ENCODE measurements at regions not wholly inside any gene's neighbourhood (a gene's known extent, or its start where the extent isn't known, plus 50 kb on each side); places are given as distances from the start of the nearest gene placed in this dataset.
"Not testable (repeated sequence)": the region's sequence is repeated elsewhere in the genome, so short reads cannot be mapped to it uniquely, and the experiment has no call there.

DNA sequence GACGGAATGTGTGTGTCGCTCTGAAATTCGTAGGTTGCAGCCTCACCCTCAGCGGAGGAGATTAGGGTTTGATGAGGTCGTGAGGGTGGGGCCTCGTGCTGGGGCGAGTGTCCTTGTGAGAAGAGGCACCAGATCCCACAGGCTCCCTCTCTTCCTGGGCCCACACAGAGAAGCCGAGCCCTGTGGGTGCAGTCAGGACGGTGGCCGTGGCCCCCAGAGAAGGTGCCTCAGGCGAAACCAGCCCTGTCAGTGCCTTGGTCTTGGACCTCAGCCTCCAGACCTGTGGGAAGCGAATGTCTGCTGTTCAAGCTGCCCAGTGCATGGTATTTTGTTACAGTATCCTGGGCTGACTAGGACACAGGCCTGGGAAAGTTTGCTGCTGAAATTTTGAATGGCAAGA, 108.0 kb upstream of the ALKAL2 start:
- DNase-seq (ENCODE audit: low read depth in 2 of 2) = no peak

GRCh38 chr2:393711-394696, 106.1 kb upstream of the ALKAL2 start:
- DNase-seq (ENCODE audit: low read depth in 2 of 2) = peak in 1 of 2 donors; percentile 27

DNA sequence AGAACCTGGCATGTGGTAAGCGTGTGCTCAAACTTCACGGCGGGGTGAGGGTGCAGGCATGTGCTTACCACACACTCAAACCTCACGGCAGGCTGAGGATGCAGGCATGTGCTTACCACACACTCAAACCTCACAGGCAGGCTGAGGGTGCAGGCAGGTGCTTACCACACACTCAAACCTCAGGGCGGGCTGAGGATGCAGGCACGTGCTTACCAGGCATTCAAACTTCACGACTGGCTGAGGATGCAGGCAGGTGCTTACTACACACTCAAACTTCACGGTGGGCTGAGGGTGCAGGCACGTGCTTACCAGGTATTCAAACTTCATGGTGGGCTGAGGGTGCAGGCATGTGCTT, 105.0 kb upstream of the ALKAL2 start:
- no peak for DNase-seq (ENCODE audit: low read depth in 2 of 2)

- no peak for DNase-seq (ENCODE audit: low read depth in 2 of 2)
Measured at GRCh38 chr2:392181-392925, 104.5 kb upstream of the ALKAL2 start.

DNA sequence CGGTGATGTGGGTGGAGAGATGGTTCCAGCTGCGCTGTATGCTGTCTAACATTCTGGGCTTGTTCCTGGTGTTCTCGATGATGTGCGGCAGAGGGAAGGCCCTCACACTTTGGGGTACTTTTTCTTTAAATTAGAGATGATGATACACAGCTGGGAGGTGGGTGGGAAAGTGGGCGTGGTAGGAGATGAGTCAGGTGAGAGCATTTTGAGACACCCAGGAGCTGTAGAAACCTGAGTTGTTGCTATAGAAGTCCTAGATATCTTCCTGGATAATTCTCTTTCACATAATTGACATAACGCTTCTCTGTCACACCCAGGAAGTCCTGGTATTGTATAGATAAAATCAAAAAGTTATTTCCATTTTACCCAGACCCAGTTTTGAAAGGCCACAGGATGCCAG, 103.8 kb upstream of the ALKAL2 start:
- no peak for DNase-seq (ENCODE audit: low read depth in 2 of 2)

- no peak for DNase-seq (ENCODE audit: low read depth in 2 of 2)
Measured at GRCh38 chr2:390959-391358, 103.1 kb upstream of the ALKAL2 start.

DNA sequence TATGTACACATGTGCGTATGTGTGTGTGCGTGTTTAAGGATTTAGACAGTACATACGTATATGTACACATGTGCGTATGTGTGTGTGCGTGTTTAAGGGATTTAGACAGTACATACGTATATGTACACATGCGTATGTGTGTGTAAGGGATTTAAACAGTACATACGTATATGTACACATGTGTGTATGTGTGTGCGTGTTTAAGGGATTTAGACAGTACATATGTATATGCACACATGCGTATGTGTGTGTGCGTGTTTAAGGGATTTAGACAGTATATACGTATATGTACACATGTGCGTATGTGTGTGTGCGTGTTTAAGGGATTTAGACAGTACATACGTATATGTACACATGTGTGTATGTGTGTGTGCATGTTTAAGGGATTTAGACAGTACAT, 102.1 kb upstream of the ALKAL2 start:
- not testable (repeated sequence) for DNase-seq (ENCODE audit: low read depth in 2 of 2)

- not testable (repeated sequence) for DNase-seq (ENCODE audit: low read depth in 2 of 2)
Measured at GRCh38 chr2:388752-389151, 100.9 kb upstream of the ALKAL2 start.

DNA sequence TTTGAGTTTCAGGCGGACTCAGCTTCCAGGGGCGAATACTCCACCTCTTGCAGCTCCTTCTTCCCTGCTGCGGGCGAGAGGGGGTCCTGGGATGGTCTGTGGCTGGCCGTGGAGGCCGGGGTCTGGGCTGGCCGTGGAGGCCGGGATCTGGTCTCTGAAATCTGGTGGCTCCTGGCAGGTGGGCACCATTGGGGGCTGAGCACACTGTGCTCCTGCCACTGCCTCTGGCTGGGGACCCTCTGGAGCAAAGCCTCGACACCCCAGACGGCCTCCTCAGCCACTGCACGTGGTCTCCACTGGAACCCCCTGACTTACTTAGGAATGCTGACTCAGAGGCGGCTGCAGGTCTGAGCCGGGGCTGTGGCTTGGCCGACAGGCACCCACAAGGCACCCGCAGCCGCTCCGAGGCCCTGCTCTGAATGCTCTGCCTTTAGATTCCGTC, 100.1 kb upstream of the ALKAL2 start:
- DNase-seq (ENCODE audit: low read depth in 2 of 2) = no peak

- no peak for DNase-seq (ENCODE audit: low read depth in 2 of 2)
Measured at GRCh38 chr2:386406-387103, 98.7 kb upstream of the ALKAL2 start.

DNA sequence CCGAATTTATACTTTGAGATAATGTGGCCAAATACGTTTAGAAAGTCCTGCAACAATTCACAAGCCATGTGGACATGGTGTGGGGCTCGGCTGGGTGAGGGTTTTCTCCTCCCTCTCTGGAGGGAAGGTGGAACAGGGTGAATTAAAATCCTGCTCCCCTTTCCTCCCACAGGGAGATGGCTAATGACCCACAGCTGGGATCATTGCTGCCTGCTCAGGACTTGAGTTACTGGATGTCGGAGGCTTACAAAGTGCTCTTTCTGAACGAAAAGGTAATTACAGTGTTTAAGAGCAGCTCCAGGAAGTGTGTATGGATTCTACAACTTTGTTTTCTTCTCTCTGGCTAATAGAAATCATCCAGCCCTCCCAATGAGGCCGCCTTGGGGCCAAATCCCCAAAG, 97.9 kb upstream of the ALKAL2 start:
- no peak for DNase-seq (ENCODE audit: low read depth in 2 of 2)

DNA sequence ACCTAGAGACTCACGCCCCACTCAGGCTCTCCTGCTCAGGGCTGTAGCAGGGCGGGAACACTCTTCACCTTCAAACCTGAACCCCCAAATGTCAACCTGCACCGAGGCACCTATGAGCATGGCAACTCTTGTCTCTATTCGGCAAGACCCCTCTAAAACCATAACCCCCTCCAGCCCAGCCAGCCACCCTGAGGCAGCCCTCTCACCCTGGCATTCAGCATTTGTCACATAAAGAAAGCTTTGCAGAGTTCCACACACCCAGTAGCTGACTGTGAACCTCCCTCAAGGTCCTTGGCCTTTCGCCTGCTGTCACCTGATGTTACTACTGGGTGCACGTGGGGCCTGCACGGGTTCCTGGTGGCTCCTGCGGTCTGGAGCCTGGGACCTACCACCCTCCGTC, 97.2 kb upstream of the ALKAL2 start:
- DNase-seq (ENCODE audit: low read depth in 2 of 2) = no peak

GRCh38 chr2:383888-384287, 96.0 kb upstream of the ALKAL2 start:
- no peak for DNase-seq (ENCODE audit: low read depth in 2 of 2)

- no peak for DNase-seq (ENCODE audit: low read depth in 2 of 2)
Measured at GRCh38 chr2:383178-383577, 95.3 kb upstream of the ALKAL2 start.

DNA sequence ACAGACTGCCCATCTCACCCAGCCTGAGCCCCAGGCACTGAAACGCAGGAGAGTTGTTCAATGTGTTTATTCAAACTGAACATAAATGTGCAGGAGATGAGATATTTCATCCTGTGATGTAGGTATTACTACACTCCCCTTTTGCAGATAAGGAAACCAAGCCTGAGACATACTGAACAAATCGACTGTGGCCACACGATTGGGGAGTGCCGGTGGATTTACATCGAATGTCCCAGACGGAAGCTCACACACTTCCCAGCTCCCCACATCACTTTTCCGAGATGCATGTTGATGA, 94.8 kb upstream of the ALKAL2 start:
- DNase-seq (ENCODE audit: low read depth in 2 of 2) = no peak

DNA sequence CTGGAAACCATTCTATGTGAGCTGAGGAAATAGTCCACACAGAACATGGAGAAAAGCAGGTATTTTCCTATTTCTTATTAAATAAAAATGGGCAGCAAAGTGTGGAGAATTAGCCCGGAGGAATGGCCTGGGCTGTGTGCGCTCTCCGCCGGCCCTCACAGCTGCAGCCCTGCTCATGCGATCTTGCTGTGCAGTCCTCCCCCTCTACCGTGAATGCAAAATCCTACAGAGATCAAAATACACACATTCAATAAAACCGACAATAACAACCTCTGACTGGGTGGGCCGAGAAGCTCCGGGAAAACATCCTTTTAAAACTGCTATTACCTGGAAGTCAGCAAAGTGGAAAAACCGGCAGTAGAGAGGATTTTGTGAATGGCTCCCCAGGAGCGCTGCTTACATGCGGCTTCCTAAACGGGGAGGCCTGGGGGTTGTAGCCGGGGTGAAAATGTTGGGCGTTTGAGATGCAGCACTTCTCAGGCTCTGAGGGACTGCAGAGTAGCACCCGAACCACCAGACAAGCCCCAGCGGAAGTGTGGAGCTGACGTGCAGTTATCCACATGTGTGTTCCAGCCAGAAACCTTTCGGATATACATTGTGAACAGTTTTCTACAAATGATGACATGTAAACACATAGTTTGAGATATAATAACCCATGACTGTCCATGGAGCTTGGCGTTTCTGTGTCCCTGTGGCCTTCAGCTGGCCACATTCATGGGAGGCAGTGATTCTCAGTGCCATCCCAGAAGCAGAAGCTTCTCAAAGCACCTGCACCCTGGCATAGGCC, 94.2 kb upstream of the ALKAL2 start:
- DNase-seq (ENCODE audit: low read depth in 2 of 2) = no peak

GRCh38 chr2:381181-381580, 93.3 kb upstream of the ALKAL2 start:
- DNase-seq (ENCODE audit: low read depth in 2 of 2) = no peak

GRCh38 chr2:380772-381171, 92.9 kb upstream of the ALKAL2 start:
- no peak for DNase-seq (ENCODE audit: low read depth in 2 of 2)

DNA sequence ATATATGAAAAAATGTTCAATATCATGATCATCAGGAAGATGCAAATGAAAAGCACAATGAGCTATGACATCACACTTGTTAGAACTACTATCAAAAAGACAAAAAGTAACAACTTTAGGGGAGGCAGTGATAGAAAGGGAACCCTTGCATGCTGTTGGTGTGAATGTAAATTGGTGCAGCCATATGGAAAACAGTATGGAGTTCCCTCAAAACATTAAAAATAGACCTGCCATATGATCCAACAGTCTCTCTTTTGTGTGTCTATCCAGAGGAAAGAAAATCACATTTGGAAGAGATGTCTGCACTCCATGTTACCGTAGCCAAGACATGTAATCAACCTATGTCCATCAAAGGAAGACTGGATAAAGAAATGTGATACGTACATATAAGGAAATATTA, 92.3 kb upstream of the ALKAL2 start:
- DNase-seq (ENCODE audit: low read depth in 2 of 2) = no peak

DNA sequence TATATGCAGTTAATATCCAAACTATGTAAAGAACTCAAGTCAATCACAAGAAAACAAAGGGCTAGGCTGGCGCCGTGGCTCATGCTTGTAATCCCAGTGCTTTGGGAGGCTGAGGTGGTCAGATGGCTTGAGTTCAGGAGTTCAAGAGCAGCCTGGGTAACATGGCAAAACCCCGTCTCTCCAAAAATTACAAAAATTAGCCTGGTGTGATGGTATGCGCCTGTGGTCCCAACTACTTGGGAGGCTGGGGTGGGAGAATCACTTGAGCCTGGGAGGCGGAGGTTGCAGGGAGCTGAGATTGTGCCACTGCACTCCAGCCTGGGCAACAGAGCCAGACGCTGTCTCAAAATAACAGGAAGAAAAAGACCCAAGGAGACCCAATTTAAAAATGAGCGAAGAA, 91.9 kb upstream of the ALKAL2 start:
- no peak for DNase-seq (ENCODE audit: low read depth in 2 of 2)

DNA sequence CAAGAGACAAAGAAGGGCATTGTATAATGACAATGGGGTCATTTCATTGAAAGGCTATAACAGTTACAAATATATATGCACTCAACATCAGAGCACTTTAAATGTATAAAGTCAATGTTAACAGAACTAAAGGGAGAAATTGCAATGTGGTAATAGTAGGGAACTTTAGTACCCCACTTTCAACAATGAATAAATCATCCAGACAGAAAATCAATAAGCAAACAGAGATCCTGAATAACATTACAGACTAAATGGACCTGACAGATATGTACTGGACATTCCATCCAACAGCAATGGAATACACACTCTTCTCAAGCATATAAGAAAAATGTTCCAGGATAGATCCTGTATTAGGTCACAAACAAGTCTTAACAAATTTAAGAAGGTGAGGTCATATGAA, 90.5 kb upstream of the ALKAL2 start:
- DNase-seq (ENCODE audit: low read depth in 2 of 2) = no peak

DNA sequence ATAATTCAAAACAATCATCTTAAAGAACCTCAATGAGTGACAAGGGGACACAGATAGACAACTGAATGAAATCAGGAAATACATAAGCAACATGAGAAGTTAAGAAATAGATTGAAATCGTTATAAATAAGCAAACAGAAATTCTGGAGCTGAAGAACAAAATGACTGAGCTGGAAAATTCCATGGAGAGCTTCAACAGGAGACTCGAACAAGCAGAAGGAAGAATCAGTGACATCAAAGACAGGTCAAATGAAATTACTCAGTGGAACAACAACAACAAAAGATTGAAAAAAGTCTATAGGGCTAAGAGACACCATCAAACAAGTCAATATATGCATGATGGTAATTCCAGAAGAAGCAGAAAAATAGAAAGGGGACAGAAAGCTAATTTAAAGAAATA, 89.5 kb upstream of the ALKAL2 start:
- no peak for DNase-seq (ENCODE audit: low read depth in 2 of 2)
